T-helper 2 cell treated with Interferon-gamma antibody and Interleukin-4, amounts not matched to agents 5 μg/mL and 100 μg/mL, for 36 hours (primary cell): ENCODE measurements at regions not wholly inside any gene's neighbourhood (a gene's known extent, or its start where the extent isn't known, plus 50 kb on each side); places are given as distances from the start of the nearest gene placed in this dataset.

Source experiments
- DNase-seq: peaks from one replicate; pipeline ENCODE4 v3.0.0; 2021; ENCODE audit warnings: low spot score
- H3K27ac Mint-ChIP-seq: one replicate; pipeline ENCODE4 v1.8.0; 2021; ENCODE audit warnings: mild to moderate bottlenecking, mixed read lengths
- H3K27me3 Mint-ChIP-seq: one replicate; pipeline ENCODE4 v1.8.0; 2021; ENCODE audit warnings: low read depth, mixed read lengths
- H3K36me3 Mint-ChIP-seq: one replicate; pipeline ENCODE4 v1.8.0; 2021; ENCODE audit warnings: low read depth, mixed read lengths
- H3K4me1 Mint-ChIP-seq: one replicate; pipeline ENCODE4 v1.8.0; 2021; ENCODE audit warnings: low read depth, mixed read lengths
- H3K4me3 Mint-ChIP-seq: one replicate; pipeline ENCODE4 v1.8.0; 2022; ENCODE audit warnings: mild to moderate bottlenecking, moderate library complexity, mixed read lengths
- H3K9me3 Mint-ChIP-seq: one replicate; pipeline ENCODE4 v1.8.0; 2021; ENCODE audit warnings: mixed read lengths

DNA sequence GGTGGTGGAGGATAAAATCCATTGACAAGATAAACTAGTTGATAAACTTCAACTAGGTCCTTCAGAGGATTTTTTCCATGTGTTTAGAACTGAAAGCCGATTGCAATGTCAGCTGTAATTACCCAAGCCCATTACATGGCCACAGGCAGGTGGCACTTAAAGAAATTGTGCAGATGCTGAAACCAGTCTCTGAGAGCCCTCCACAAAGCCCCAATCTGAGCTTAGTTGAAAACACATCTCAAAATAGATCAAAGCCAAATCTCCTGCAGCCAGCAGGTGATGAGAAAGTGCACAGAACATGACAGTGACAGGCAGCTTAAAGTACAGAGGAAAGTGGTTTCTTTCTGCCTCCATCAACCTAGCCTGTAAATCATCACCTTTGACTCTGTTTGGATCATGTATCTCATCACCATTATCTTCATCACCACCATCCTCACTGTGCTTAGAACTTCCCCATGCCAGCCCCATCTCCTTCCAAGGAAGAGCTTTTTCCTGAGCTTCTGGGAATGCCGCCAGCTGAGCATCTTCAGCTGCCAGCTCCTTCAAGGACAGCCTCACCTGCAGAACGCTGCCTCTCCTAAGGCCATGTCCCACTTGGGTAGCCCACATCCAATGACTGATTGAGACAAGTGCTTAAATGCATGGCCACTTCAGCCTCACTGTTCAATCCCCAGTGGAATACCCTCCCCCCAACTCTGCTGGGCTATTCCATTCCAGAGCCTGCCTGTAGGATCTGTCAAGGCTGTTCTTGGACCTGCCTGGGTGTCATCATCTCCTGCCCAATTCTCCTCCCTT is 219.5 kb upstream of the TMEM132C start:
- no peaks in the 10 kb centered on the region for H3K4me1 Mint-ChIP-seq
- peaks cover 26% of the 10 kb centered on the region for H3K9me3 Mint-ChIP-seq
- H3K4me3 Mint-ChIP-seq = no peak overlapping the region
- H3K27ac Mint-ChIP-seq = no peak overlapping the region
- no peaks in the 10 kb centered on the region for H3K36me3 Mint-ChIP-seq
- no peak for DNase-seq
- H3K27me3 Mint-ChIP-seq = no peaks in the 10 kb centered on the region

DNA sequence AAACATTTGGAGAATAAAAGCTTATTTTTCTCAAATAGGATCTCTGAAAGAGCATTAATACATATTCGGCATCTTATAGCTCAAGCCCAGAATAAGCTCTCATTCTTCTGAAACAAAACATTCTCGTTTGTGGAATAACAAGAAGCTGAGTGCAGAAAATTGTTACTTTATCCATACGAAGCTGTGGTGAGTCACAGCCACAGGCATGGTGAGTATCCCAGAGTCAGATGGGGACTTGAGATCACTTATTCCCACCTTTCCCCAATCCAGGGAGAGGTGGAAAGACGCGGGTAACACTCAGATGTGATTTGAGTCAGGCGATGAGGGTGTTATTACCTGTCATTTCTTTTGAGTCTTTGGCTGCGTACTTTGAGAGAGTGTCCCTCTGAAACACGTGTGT is 214.6 kb upstream of the TMEM132C start:
- no peaks in the 10 kb centered on the region for H3K4me1 Mint-ChIP-seq
- DNase-seq = no peak

DNA sequence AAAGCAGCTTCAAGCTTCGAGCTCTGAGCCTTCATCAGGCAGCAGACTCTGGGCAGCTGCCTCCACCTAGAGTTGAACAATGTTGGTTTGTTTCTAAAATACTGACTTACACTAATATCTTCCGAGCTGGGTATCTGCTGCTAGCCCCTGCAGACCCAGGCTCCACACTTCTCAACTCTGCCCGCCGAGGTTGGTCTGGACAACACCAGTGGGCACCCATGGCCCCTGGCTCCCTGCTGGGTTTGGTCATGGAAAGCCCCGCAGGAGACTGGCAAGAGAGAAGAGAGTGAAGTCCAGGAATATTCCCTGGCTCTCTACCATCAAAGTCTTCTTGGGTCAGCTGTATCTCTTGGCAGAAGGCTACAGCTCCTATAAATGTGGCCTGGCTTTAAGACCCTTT is 214.2 kb upstream of the TMEM132C start:
- Mint-ChIP-seq H3K4me1 (no peaks in the 10 kb centered on the region), H3K27ac (no peak overlapping the region), H3K4me3 (no peak overlapping the region), H3K36me3 (no peaks in the 10 kb centered on the region), H3K27me3 (no peaks in the 10 kb centered on the region), H3K9me3 (peaks cover 7% of the 10 kb centered on the region)
- no peak for DNase-seq

More for the DNA sequence above, 214.6 kb upstream of the TMEM132C start:
- Mint-ChIP-seq H3K27ac (no peak overlapping the region), H3K9me3 (peaks cover 4% of the 10 kb centered on the region), H3K4me3 (no peak overlapping the region), H3K27me3 (no peaks in the 10 kb centered on the region), H3K36me3 (no peaks in the 10 kb centered on the region)

DNA sequence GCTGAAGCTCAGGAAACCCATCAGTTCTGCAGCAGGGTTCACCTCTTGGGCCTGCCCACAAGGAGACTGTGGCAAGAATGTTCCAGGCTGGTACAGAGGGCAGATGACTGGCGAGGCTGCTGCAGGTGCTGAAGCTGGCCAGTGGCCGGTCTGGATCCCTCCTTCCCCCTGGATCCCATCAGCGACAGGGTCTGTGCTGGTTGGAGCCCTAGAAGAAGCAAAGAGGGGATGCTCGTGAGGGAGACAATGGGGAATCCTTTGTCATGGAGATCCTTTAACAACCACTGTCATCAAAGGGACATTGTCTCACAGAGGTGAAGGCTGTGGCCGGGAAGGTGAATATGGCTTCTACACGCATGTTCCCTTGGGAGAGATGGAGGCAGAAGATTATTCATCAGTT is 211.4 kb upstream of the TMEM132C start:
- DNase-seq = no peak
- Mint-ChIP-seq H3K4me1 (no peaks in the 10 kb centered on the region), H3K27me3 (no peaks in the 10 kb centered on the region), H3K4me3 (no peak overlapping the region), H3K27ac (no peak overlapping the region), H3K9me3 (peaks cover 4% of the 10 kb centered on the region), H3K36me3 (no peaks in the 10 kb centered on the region)

DNA sequence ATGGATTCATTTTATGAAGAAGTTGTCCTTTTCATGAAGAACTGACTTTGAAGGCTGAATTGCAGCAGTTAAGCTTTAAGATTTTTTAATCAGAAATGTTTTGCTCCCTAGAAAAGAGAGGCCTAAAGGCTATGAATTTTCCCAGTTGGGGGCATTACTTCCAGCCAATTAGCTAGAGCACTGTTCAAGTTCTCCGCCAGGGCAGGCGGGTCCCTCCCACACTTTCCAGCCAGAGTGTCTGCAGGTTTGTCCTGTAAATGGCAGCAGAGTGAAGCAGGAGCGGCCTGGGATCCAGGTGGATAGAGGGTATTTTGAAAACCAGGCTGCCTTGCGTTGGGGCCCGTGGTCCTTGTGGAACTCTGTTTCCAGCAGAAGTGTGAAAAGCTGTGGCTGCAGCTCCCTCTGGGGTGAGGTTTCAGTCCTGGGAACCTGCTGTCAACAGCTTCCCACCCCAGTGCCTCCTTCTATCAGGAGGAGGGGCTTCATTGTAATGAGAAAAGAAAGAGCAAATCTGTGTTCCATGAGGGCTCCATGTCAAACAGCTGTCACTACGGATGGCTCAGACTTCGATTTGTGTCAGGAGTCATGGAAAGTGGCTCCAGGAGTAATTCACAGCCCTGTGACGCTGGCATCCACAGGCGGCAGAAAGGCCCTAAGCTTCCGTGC is 210.7 kb upstream of the TMEM132C start:
- no peak overlapping the region for H3K4me3 Mint-ChIP-seq
- peaks cover 4% of the 10 kb centered on the region for H3K9me3 Mint-ChIP-seq
- DNase-seq = no peak
- H3K27ac Mint-ChIP-seq = no peak overlapping the region
- H3K36me3 Mint-ChIP-seq = no peaks in the 10 kb centered on the region
- H3K27me3 Mint-ChIP-seq = no peaks in the 10 kb centered on the region
- H3K4me1 Mint-ChIP-seq = no peaks in the 10 kb centered on the region

DNA sequence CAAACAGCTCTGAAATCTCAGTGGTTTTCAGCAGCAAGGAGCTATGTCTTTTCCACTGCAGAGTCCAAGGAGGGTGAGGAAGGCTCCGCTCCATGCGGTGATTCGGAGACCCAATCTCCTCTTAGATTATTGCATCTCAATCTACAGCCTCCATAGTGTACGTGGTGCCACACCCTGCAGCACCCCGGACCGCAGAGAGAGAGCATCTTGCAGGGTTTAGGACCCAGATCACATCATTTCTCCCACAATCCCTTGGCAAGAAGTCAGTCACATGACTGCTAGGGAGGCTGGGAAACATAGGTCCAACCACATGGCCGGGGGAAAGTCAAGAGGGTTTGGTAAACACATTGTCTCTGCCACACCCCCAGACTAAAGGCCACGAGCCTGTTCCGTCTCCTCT is 209.4 kb upstream of the TMEM132C start:
- H3K27ac Mint-ChIP-seq = no peak overlapping the region
- H3K27me3 Mint-ChIP-seq = no peaks in the 10 kb centered on the region
- no peaks in the 10 kb centered on the region for H3K36me3 Mint-ChIP-seq
- H3K4me3 Mint-ChIP-seq = no peak overlapping the region
- H3K4me1 Mint-ChIP-seq = no peaks in the 10 kb centered on the region
- H3K9me3 Mint-ChIP-seq = peaks cover 4% of the 10 kb centered on the region
- no peak for DNase-seq

DNA sequence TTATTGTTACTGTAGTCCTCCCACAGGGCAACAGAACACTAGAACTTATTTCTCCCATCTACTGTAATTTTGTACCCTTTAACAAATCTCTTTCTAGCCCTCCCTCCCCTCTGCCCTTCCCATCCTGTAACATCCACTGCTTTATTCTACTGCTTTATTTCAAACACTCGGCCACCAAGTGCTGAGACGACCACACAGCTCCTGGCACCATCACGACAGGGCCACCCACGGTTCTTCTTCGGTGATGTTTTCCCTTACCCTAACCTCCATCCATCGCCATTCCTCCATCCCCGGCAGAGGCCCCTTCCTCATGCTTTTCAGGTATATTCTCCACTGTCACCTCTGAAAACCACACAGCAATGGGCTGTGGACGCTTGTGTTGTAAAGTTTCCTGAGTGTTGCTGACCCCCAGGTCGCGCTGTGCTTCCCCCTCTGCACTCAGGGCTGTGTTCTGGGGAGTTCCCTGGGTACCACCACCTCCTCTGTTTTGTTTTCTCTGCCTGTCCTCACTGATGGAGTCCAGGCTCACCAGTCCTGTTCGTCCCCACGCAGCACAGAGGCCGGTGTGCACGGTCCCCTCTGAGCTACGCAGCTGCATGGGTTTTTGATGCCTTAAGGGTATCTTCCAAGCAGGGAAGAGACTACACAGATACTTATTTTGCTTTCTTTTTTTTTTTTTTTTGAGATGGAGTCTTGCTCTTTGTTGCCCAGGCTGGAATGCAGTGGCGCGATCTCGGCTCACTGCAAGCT is 207.2 kb upstream of the TMEM132C start:
- Mint-ChIP-seq H3K27ac (no peak overlapping the region), H3K36me3 (no peaks in the 10 kb centered on the region), H3K4me3 (no peak overlapping the region), H3K4me1 (no peaks in the 10 kb centered on the region), H3K27me3 (no peaks in the 10 kb centered on the region), H3K9me3 (peaks cover 4% of the 10 kb centered on the region)
- no peak for DNase-seq

DNA sequence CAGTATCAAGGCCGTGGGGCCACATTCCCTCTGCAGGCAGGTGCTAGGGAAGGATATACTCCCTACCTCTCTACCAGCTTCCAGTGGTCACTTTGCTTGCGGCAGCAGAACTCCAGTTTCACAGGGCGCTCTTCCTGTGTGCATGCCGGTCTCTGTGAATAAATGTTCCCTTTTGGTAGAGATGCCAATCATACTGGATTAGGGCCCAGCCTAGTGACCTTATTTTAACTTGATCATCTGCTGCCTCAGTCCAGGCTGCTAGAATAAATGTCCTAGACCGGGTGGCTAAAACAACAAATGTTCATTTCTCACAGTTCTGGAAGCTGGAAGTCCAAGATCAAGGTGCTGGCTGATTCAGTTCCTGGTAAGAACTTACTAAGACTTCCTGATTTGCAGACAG is 198.8 kb upstream of the TMEM132C start:
- H3K4me1 Mint-ChIP-seq = no peaks in the 10 kb centered on the region
- no peak for DNase-seq
- no peak overlapping the region for H3K27ac Mint-ChIP-seq
- H3K9me3 Mint-ChIP-seq = no peaks in the 10 kb centered on the region
- H3K4me3 Mint-ChIP-seq = no peak overlapping the region
- no peaks in the 10 kb centered on the region for H3K27me3 Mint-ChIP-seq
- no peaks in the 10 kb centered on the region for H3K36me3 Mint-ChIP-seq

DNA sequence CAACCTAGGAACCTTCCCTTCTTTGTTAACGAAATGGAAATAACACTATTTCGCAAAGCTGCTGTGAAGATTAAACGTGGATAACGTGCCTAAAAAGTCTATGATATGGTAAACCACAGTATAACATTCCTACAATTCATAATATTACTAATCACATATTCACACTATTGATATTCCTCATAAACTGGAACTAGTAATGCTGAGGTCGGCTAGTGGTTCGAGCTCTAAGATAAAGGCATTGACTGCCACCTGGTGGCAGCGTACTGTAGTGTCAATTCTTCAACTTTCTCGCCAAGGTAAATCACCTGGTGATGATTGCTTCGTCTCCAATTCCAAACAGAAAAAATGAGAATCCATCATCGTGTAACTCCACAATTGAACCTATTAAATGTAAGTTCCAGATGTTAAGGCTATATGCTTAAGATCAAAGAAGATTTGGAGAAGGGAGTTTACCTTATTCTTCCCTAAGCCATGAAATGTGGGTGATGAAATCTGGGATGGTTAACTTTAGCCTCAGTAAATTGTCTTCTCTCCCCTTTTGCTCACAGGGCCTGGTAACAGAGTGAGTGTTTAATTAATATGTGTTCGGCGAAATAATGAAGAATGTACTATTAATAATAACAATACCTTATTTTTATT is 197.5 kb upstream of the TMEM132C start:
- DNase-seq = peak; percentile 6
- Mint-ChIP-seq H3K27ac (no peak overlapping the region), H3K36me3 (no peaks in the 10 kb centered on the region), H3K9me3 (no peaks in the 10 kb centered on the region), H3K4me1 (no peaks in the 10 kb centered on the region), H3K4me3 (no peak overlapping the region), H3K27me3 (no peaks in the 10 kb centered on the region)

DNA sequence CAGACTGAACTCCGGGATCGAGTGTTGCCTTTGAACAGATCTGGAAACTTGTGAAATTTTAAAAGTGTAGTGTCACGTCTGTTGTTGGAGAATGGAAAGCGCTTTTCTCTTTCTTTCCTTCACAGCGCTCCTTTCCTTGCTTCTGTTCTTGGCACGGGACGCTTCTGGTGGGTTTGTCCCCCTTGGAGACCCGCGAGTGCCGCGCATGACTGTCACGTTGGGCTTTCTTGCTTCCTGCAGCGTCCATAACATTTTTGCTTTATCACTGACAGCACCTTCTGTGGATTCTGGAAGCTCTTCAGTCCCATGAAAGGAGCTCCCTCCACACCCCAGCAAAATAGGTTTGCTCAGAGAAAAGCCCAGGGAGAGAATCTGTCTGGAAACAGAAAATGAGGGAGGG is 193.0 kb upstream of the TMEM132C start:
- no peak for DNase-seq
- H3K9me3 Mint-ChIP-seq = peaks cover 8% of the 10 kb centered on the region
- no peak overlapping the region for H3K27ac Mint-ChIP-seq
- H3K36me3 Mint-ChIP-seq = no peaks in the 10 kb centered on the region
- no peak overlapping the region for H3K4me3 Mint-ChIP-seq
- H3K27me3 Mint-ChIP-seq = no peaks in the 10 kb centered on the region
- no peaks in the 10 kb centered on the region for H3K4me1 Mint-ChIP-seq

DNA sequence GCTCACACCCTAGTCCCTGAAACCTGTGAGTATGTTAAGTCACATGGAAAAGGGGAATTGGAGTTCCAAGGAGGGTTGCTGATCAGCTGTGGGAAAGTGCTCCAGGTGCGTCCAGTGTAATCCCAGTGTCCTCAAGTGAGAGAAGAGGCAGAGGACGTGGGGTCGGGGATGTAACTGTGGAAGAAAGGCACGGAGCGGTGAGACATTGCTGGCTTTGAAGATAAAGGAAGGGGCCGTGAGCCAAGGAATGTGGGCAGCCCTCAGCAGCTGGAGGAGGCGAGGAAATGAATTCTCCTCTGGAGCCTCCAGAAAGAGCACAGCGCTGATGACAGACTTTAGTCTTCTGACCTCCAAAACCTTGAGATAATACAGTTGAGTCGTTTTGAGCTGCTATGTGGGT is 191.6 kb upstream of the TMEM132C start:
- no peaks in the 10 kb centered on the region for H3K4me1 Mint-ChIP-seq
- H3K4me3 Mint-ChIP-seq = no peak overlapping the region
- peaks cover 8% of the 10 kb centered on the region for H3K9me3 Mint-ChIP-seq
- H3K36me3 Mint-ChIP-seq = no peaks in the 10 kb centered on the region
- no peak overlapping the region for H3K27ac Mint-ChIP-seq
- no peaks in the 10 kb centered on the region for H3K27me3 Mint-ChIP-seq
- DNase-seq = no peak

DNA sequence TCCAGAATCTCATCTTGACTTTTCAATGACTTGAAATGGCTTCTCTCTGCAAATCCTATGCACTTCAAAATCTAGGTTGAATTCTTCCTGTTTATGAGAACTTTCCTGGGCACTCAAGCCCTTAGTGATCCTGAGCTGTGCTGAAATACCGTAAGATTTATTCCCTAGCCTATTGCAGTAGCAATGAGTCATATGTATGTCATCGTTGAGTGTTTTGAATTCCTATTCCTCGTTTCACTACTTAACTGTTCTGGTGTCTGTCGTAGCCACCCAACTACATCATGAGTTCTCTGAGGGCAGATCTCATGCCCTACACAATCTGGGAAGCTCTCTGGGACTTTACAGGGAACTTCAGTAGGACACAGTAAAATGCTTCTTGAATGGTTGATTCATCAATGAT is 190.8 kb upstream of the TMEM132C start:
- no peaks in the 10 kb centered on the region for H3K36me3 Mint-ChIP-seq
- no peak for DNase-seq
- H3K4me3 Mint-ChIP-seq = no peak overlapping the region
- no peak overlapping the region for H3K27ac Mint-ChIP-seq
- H3K27me3 Mint-ChIP-seq = no peaks in the 10 kb centered on the region
- H3K9me3 Mint-ChIP-seq = peaks cover 8% of the 10 kb centered on the region
- no peaks in the 10 kb centered on the region for H3K4me1 Mint-ChIP-seq

DNA sequence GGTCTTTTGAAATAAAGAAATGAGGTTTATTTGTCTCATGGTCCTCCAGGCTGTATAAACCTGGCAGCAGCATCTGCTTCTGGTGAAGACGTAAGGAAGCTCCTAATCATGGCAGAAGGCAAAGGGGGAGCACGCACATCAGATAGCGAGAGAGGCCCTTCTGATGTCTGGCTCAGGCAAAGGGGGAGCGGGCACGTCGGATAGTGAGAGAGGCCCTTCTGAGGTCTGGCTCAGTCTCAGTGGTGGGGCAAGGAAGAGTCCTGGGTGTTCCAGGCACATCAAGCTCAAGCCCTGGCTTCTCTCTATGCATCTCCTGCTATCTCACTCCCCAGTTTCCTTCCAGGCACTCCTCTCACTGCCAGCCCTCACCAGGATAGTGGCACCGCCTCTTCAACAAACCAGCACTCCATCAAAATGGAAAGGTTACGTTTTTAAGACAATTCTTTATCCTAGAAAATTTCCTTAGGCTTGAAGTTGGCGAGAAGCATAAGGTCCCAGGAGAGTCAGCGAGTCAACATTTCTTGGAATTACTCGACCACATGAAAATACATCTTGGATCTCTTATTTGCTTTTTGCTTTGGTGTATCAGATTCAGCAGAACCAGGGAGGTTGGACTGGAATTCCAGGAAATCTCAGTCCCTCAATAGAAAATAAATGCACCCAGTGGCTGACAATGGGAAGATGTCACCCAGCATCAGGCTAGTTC is 189.6 kb upstream of the TMEM132C start:
- no peaks in the 10 kb centered on the region for H3K4me1 Mint-ChIP-seq
- peaks cover 8% of the 10 kb centered on the region for H3K9me3 Mint-ChIP-seq
- H3K36me3 Mint-ChIP-seq = no peaks in the 10 kb centered on the region
- H3K27me3 Mint-ChIP-seq = no peaks in the 10 kb centered on the region
- no peak for DNase-seq
- no peak overlapping the region for H3K27ac Mint-ChIP-seq
- H3K4me3 Mint-ChIP-seq = no peak overlapping the region
